HG02970 (cell line): ENCODE measurements at regions not wholly inside any gene's neighbourhood (a gene's known extent, or its start where the extent isn't known, plus 50 kb on each side); places are given as distances from the start of the nearest gene placed in this dataset.

Source experiments
- ATAC-seq: cut with Tn5 transposase; IDR thresholded peaks from one replicate; pipeline ENCODE4 v1.9.1; 2021; ENCODE audit warnings: mild to moderate bottlenecking, moderate library complexity, moderate number of reproducible peaks; ENCODE audit not compliant: unreplicated experiment, low FRiP score

DNA sequence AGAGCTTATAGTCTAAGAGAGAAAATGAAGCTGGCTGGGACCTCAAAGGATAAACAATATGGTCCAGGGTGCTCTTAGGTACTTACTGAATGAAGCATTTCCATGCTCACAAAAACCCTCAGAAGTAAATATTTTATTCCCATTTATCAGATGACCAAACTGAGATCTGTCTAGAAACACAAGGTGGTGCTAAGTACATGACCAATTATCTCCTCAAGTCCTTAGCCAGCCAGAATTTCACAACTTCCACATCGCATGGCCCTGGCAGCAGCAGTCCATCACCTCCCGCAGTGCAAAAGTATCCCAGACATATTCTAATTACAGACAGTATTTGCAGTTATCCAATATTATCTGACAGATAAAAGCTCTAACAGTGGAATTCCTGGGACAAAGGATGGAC is 321.7 kb upstream of the PROX1 start:
- no peak for ATAC-seq

DNA sequence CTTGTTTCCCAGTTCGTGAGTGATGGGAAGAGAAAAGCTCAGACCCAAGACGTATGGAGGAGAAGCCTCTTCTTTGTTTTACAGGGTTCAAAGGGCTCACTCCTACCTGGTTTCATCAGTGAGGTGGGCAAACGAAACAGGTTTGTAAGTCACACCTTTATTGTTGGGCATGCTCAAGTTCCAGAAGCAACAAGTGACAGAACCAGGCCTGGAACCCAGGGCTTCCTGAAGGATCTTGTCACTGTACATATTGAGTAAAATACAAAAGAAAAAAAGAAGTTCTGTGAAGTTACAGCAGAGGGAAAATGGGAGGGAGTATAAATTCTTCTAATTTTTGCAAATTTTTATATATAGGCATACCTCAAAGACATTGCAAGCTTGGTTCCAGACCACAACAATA is 320.9 kb upstream of the PROX1 start:
- ATAC-seq = no peak

DNA sequence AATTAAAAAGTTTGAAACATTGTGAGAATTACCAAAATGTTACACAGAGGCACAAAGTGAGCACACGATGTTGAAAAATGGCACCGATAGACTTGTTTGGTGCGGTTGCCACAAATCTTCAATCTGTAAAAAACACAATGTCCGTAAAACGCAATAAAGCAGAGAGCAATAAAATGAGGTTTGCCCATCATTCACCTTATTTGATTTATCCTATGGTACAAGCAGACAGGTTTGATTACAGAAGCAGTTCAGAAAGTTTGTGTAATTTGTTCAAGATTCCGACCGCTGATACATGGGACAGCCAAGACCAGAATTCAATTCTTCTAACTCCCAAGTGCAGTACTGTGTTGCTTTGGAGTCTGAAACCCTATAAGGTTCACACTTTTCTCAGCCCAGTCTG is 318.3 kb upstream of the PROX1 start:
- no peak for ATAC-seq

DNA sequence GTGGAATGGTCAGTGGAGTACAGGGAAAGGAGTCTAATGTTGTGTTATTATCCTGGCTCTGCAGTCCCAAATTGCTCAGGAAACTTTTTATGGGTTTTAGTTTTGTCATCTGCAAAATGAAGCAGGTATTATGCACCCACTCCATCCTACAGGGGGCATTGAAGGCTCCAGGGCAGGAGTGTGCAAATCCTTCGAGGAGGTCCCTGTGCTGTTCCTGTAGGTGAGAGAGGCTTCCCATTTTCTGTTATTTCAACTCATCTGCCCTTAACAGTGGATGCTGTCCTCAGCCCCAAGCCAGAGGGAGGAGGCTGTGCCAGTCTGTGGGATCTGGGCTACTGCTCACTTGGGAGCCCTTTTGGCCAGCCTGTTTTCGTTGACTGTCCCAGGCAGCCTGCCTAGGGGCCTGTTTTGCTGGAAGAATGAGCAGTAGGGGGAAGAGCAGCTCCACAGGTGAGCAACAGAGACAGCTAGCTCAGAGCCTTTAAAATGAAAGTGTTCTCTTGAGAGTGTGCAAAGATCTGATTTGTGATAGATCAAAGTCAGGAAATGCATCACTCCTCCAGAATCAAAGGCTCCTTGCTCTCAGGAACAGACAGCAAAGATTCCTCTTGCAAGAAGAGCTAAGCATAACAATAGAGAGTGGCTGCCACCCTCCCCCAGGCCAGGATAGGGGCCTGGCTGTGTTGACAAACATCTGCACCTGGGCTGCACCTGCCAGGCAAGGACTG is 317.6 kb upstream of the PROX1 start:
- no peak for ATAC-seq

DNA sequence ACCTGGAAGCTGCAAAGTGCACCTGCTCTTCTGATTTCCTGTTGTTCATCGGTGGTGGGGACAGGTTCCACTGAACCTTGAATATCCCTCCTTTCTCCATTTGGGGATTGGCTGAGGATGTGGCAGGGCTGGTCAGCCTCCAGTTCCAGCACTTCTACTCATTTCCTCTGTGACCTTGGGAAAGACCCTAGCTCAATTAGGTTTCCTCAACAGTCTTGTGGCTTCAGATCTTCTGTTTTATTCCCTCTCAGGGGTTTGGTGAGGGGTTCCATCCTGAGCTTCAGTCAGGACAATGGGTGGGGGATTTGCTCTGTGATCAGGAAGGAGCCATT is 317.1 kb upstream of the PROX1 start:
- no peak for ATAC-seq

DNA sequence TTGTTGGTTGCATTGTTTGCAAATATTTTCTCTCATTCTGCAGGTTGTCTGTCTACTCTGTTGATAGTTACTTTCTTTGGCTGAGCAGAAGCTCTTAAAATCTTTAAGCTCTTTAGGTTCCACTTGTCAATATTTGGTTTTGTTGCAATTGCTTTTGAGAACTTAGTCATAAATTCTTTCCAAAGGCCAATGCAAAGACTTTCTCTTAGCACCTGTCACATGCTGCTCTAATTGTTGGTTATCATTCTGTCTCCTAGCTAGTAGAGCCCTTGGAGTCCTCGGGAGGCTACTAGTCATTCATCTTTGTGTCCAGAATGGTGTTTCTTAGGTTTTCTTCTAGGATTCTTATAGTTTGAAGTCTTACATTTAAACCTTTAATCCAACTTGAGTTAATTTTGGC is 312.7 kb upstream of the PROX1 start:
- no peak for ATAC-seq

DNA sequence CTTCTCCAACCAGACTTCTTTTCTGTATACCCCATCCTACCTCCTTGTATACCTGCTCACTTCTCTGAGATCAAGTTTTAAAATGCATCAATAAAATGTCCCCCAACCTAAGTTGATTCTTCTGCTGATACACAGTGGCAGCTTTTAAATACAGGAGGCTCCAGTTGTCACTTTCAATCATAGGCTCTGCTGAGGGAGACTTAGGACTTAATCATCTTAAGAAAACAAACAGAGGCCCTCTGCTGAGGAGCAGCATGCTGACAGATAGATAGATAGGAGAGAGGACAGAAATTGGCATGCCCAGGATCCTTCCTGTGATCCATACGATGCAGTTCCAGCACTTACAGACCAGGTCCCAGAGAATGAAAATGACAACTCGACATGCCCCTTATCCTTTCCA is 311.0 kb upstream of the PROX1 start:
- ATAC-seq = no peak

DNA sequence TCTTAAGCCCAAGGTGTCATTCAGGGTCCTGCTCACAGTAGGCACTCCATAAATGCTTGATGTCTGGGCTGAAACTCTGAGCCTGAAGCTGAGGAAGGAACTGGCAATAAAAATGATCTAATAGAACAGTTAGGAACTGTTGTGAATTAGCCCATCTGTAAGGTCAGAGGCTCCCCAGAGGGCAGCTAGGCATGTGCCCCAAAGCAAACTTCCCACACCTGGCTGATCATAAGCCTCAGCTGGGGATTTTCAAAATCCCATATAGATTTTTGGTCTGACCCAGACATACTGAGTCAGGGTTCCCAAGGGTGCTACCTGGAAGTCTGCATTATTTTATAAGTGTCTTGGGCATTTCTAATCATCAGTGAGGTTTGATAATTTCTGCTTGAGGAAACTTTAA is 309.4 kb upstream of the PROX1 start:
- no peak for ATAC-seq

DNA sequence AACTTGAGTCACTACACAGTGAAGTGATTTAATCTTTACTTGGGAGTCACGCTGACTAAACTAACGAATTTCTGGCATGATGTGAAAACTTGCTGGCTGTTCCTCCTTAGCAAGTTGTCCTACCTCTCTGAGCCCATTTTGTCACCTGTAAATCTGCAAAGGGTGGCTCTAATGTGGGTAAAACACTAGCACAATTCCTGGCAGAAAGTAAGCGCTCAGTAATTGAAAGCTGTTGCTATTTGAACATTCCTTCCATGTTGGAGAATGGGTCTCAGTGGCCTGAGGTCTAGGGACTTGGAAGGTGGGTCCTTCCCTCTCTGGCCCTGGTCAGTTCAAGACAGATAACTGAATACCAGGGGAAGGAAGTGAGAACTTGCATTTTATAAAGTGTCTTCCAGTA is 309.0 kb upstream of the PROX1 start:
- ATAC-seq = no peak

DNA sequence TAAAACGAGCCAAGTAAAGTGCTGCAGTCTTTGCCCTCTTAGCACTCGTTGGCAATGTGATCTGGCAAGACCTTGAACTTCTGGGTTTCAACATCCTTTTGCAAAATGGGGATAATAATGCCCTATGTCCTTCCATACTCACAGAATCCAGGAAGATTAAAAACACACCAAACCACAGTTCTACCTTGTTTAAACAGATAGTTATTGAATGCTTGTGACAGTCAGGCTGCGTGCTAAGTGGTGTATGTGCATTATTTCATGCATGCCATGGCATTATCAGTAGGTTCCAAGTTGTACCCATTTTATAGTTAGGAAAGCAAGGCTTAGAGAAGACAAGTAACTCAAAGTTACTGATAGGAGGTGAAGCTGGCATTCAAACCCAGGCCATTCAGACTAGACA is 308.6 kb upstream of the PROX1 start:
- ATAC-seq = no peak

DNA sequence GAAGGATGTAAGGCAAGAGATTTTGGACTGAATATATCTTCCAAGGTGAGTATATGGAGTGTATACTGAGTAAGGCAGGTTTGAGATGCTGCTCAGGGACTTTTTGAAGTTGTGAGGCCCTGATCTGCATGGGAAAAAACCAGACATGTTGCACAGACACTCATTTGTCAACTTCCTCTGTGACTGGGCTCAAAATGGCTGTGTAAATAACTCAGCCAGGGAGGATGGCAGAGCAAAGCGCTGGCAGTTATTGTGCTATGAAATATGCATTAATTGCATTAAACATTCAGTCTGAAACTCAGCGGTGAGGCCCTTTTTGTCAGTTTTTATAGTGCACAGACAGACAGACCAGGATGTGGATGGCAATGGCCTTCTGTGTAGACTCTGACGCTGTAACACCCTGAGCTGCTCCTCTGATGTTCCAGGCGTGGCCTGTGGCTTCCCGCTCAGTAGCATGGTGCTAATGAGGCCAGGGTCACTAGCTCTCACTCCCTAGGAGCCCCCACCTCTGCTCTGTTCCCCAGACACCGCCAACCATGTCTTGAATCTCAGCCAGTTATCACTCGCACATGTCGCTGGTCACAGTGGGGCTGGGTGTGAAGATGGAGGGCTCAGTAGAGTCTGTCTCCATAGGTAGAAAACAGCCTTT is 307.0 kb upstream of the PROX1 start:
- ATAC-seq = no peak

DNA sequence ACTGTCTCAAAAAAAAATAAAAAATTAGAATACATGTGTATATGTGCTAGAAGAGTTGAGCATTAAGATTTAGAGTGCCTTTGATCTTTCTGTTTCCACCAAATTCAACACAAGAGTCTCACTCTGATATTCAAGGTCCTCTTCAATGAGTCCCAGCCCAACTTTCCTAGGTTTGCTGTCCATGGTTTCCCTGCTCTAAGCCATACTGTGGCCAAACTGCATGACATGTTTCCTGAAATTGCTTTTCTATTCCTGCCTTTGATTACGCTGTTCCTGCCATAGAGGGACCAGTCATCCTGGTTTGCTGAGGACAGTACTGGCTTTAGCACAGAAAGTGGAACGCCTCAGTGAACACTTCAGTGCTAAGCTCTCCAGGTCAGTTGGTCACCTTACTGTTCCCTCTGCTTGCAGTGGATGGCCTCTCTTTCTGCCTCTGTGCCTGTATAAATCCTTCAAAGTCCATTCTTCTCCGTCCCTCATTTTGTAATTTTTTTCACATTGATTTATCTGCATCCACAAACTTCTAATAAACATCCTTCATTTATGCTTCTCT is 305.9 kb upstream of the PROX1 start:
- ATAC-seq = no peak

DNA sequence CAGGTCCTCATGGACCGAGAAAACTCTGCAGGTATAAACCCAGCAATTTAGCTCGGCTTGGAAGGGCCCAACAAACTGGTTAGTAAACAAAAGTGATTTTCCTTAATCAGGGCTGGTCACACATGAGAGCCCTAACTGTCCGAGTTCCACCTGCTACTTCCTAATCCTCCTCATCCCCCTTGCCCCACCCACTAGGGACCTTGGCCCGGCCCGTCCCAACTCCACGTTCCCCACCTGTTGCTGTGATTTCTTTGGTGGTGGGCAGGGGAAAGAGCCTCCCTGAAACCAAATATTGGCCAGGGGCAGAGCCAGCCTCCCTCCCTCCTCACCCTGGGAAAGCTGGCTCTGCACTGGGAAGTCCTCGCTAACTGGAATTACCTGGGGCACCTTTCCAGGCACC is 304.2 kb upstream of the PROX1 start:
- no peak for ATAC-seq

DNA sequence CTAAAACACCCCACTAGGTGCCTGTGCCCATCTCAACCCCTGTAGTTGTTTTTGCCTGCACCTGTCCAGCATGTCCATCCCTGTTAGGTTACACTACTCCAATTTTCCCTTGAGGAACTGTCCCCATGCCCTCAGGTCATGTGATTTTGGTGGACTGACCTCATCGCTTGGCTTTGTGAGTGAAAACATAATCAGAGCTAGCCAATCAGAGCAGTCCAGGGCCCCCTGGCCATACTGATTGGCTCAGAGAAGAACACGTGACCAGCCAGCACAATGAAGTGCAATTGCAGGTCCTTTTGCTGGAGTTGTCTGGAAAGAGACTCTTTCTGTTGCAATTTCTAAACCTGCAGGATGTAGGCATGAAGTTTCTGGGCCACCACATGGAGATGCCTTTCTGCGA is 303.3 kb upstream of the PROX1 start:
- no peak for ATAC-seq

DNA sequence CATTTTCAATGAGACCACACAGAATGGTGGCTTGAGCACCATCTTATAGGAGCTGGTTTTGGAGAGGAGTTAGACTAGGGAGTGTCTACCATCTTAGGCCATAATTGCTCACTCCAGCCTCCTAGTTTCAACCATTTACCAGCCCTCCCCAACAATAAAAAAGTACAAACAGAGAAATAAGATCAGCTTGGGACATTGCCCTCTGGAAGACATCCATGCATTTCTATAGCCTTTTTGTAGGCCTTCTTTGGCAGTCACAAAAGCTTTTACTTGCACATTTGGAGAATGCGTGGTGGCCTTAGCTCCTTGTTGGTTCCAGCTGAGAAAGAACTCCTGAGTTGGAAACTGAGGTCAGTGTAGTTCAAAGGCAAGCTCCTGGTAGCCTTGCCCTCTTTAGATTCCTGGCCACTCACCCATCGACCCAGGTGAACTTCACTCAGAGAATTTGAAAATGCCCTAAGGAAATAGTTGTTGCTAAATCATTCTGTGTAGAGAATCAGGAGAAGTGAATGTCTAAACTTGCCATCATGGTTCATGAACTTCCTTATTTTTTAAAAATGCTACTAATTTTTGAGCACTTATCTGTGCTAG is 301.7 kb upstream of the PROX1 start:
- no peak for ATAC-seq

DNA sequence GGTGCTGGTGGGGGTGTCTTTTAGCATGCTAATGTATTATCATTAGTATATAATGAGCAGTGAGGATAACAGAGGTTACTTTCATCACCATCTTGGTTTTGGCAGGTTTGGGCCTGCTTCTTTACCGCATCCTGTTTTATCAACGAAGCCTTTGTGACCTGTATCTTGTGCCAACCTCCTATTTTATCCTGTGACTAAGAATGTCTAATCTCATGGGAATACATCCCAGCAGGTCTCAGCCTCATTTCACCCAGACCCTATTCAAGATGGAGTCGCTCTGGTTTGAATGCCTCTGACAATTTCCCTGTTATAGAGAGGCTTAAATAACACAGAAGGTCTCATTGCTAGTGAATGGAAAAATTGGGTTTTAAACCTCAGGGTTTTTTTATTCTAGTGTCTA is 300.8 kb upstream of the PROX1 start:
- no peak for ATAC-seq

DNA sequence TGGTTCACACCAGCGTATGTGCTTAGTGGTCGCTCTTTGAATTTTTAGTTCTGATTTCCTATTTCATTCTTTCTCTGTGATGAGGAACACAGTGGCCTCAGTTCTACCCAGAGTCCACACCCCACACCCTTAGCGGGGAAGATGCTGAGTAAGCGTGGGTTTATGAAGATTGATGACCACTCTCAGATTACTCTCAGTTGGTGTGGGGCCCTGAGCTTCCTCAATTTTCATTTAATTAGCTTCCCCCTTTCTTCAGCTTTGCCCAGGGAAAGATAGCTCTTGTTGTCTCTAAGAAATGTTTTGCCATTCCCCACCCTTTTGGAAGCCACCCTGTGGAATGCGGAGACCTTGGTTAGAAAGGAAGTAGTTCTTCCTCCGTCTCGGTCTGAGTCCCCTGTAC is 299.9 kb upstream of the PROX1 start:
- no peak for ATAC-seq

DNA sequence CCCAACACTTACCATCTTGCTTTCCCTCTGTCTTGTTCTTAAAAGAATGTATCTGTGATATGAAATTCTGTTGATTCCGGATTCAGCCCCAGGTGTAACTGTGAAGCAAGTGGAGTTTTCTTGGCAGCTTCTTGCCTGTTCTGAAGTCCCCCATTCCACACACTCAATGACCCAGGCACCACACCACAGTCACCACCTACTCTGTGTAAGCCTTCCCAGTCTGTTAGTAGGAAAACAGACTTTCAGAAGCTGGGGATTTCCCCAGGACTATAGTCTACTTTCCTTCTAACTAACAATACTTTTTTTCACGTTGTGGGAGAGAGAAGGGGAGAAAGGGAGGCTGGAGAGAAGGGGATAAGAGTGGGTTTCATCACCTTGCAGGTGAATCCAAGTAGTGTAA is 299.1 kb upstream of the PROX1 start:
- no peak for ATAC-seq

DNA sequence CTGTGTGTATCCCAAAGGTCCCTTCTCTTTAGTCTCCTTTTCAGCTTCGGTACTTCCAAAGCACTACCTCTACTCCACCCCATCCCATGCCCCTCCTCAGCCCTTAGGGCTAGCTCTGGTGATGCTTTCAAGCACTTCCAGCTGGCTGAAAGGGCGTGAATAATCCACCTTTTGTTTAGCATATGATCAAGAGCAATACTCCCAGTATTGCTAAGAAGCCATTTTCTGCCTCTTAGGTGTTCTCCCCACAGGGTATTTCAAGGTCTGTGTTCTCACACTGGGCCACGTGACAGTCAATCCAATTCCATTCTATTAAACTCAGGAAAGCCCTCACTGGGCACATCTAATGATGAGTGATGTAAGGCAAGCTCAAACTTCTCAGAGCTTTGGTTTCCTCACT is 298.5 kb upstream of the PROX1 start:
- ATAC-seq = no peak

DNA sequence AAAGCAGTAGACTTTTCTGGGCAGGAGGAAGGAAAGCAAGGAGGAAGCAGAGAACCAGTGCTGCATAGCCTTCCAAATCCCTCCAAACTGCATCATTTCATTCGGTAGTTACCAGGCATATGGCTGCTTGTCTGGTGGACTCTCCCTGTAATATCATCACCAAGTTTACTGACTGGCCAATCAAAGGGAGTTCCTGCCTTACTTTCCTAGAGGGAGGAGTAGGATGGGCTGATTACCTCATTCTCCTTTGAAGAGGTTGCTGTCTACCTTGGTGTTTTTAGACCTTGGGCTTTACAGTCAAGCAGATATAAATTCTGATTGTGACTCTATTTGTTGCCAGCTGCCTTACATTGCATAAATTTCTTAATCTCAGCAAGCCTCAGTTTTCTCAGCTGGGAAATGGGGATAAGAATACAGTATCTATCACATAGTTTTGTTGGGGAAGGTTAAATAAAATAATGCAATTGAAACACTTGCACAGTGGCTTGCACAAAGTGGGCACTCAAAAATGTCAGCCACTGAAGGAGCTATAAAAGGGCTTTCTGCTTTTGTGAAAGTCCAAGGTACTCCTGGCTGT is 297.3 kb upstream of the PROX1 start:
- ATAC-seq = no peak

DNA sequence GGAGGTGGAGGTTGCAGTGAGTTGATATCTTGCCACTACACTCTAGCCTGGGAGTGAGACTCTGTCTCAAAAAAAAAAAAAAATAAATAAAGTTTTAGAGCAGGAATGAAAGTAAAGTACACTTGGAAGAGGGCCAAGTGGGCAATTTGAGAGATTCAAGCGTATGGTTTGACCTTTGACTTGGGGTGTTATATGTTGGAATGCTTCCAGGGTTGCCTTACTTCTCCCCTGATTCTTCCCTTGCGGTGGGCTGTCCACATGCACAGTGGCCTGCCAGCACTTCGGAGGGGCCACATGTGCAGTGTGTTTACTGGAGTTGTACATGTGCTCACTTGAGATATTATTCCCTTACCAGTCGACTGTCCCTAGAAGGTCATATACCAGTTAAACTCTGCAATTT is 295.5 kb upstream of the PROX1 start:
- no peak for ATAC-seq

DNA sequence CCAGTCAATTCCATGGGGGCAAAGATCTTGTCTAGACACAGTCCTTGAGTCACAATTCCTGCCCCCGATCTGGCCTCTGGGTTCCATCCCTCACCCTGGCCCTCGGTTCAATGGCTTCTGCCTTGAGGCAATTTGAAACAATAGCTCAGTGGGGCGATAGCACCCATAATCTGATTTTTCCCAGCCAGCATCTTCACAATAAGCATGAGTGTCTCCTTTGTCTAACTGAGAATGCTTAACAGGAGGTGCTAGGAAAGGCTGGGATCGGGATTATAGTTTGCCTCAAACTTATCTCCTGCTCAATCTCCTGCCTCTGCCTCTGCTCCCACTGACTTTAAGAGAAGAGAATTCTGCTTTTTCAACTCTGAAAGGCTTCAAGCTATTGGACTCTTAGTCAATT is 293.9 kb upstream of the PROX1 start:
- ATAC-seq = no peak
